Tibial nerve (tissue), 4 donors: ENCODE measurements at regions not wholly inside any gene's neighbourhood (a gene's known extent, or its start where the extent isn't known, plus 50 kb on each side); places are given as distances from the start of the nearest gene placed in this dataset.
A peak's percentile ranks its signal among the peaks of the same experiment; 100 is the strongest.

Experiments used
- DNase-seq, 2 donors: peaks; one replicate each; pipeline ENCODE4 v3.0.0-alpha.2; 2019; ENCODE audit warnings: low spot score in 2 of 2
- H3K27ac ChIP-seq, 4 donors: fragments of 200-600 bp; sonication (generic) in 3 of 4; one replicate each; pipeline ENCODE4 v1.5.1; 2017 to 2019; ENCODE audit warnings: mild to moderate bottlenecking in 1 of 4
- H3K27me3 ChIP-seq, 2 donors: fragments of 200-600 bp; sonication (generic) in 1 of 2; one replicate each; pipeline versions ENCODE4 v1.5.1 to v1.6.0; 2017 to 2019
- H3K36me3 ChIP-seq, 3 donors: fragments of 200-600 bp; sonication (generic); one replicate each; pipeline ENCODE4 v1.5.1; 2018 to 2019
- H3K4me1 ChIP-seq, 4 donors: fragments of 200-600 bp; sonication (generic) in 3 of 4; one replicate each; pipeline ENCODE4 v1.5.1; 2017 to 2019
- H3K4me3 ChIP-seq, 4 donors: fragments of 200-600 bp; sonication (generic) in 3 of 4; one replicate each; pipeline ENCODE4 v1.5.1; 2017 to 2019; ENCODE audit warnings: mild to moderate bottlenecking in 1 of 4, moderate library complexity in 1 of 4
- H3K9me3 ChIP-seq, 4 donors: fragments of 200-600 bp; sonication (generic) in 3 of 4; one replicate each; pipeline ENCODE4 v1.5.1; 2017 to 2019
- CTCF ChIP-seq, 5 experiments: fragments of 200-600 bp in 3 of 5; fragments of 450-650 bp in 2 of 5; sonication (generic) in 3 of 5; IDR thresholded peaks; one replicate each; pipeline ENCODE4 v1.5.1; 2016 to 2019; ENCODE audit warnings: antibody characterized with exemption in 5 of 5, mild to moderate bottlenecking in 3 of 5, moderate library complexity in 2 of 5
- EP300 ChIP-seq, 2 donors: sonication (generic); formaldehyde crosslinking; IDR thresholded peaks; one replicate each; pipeline ENCODE4 v1.6.1; 2017; ENCODE audit warnings: antibody characterized with exemption in 2 of 2, mild to moderate bottlenecking in 1 of 2
- POLR2A ChIP-seq, 2 donors: fragments of 450-650 bp; IDR thresholded peaks; one replicate each; pipeline ENCODE4 v1.6.1; 2017; ENCODE audit warnings: antibody characterized with exemption in 2 of 2, mild to moderate bottlenecking in 2 of 2, moderate library complexity in 2 of 2
- WGBS, 2 donors: methylation state at CpG; one replicate each; pipeline ENCODE4 v1.1.5; 2018; 5-methylcytosine and 5-hydroxymethylcytosine counted together

DNA sequence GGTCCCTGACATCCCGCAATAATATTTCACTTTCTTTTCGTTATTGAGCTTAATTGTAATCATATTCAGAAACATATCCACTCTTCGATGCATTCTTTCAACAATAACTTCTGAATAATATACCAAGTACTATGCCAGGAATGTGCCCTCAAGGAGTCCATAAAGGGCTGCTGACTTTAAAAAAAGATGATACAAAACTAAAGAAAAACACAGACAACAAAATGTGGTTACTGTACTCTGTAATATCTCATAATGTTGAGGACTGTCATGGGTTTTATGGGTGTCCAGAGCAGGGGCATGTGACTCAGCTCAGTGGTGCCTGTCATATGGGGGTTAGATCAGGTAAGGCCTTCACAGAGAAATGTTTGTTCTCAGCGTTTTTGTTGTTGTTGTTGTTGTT, 73.7 kb downstream of the ARL4A start:
- no peak for DNase-seq
- TF ChIP-seq CTCF (IDR thresholded peaks at IDR 0.05) (no peak), POLR2A (IDR thresholded peaks at IDR 0.05) (no peak), EP300 (IDR thresholded peaks at IDR 0.05) (no peak)
- Histone ChIP-seq H3K9me3 (no peaks in the 10 kb centered on the region), H3K27me3 (no peaks in the 10 kb centered on the region), H3K27ac (no peak overlapping the region), H3K36me3 (no peaks in the 10 kb centered on the region), H3K4me1 (no peaks in the 10 kb centered on the region), H3K4me3 (no peak overlapping the region)
- WGBS, 2 donors = 82 to 90% methylated on average over 4 of the region's 4 CpGs

GRCh38 chr7:12761691-12762090, 74.3 kb downstream of the ARL4A start:
- TF ChIP-seq EP300 (IDR thresholded peaks at IDR 0.05) (no peak), POLR2A (IDR thresholded peaks at IDR 0.05) (no peak), CTCF (IDR thresholded peaks at IDR 0.05) (no peak)
- 87 to 89% methylated on average over 4 of the region's 4 CpGs for WGBS, 2 donors

GRCh38 chr7:12764458-12764891, 77.0 kb downstream of the ARL4A start:
- Histone ChIP-seq H3K27ac (peak overlapping the region in 1 of 4 donors; percentile 8), H3K4me3 (no peak overlapping the region), H3K4me1 (peaks cover 0 to 6% (median 3%) of the 10 kb centered on the region in 4 donors), H3K27me3 (no peaks in the 10 kb centered on the region), H3K36me3 (no peaks in the 10 kb centered on the region), H3K9me3 (no peaks in the 10 kb centered on the region)
- 45 to 51% methylated on average over 2 of the region's 2 CpGs for WGBS, 2 donors
- no peak for DNase-seq
- TF ChIP-seq CTCF (IDR thresholded peaks at IDR 0.05) = no peak
- no peak for TF ChIP-seq EP300 (IDR thresholded peaks at IDR 0.05)
- TF ChIP-seq POLR2A (IDR thresholded peaks at IDR 0.05) = no peak

More at GRCh38 chr7:12761691-12762090, 74.3 kb downstream of the ARL4A start:
- no peak for DNase-seq
- no peaks in the 10 kb centered on the region for H3K4me1 ChIP-seq
- no peaks in the 10 kb centered on the region for H3K9me3 ChIP-seq
- H3K4me3 ChIP-seq = no peak overlapping the region
- no peaks in the 10 kb centered on the region for H3K27me3 ChIP-seq
- H3K27ac ChIP-seq = no peak overlapping the region
- H3K36me3 ChIP-seq = no peaks in the 10 kb centered on the region

- Histone ChIP-seq H3K36me3 (no peaks in the 10 kb centered on the region), H3K4me3 (no peak overlapping the region), H3K4me1 (peaks cover 0 to 16% (median 8%) of the 10 kb centered on the region in 4 donors), H3K9me3 (no peaks in the 10 kb centered on the region), H3K27me3 (no peaks in the 10 kb centered on the region), H3K27ac (no peak overlapping the region)
- TF ChIP-seq CTCF (IDR thresholded peaks at IDR 0.05) (no peak), EP300 (IDR thresholded peaks at IDR 0.05) (no peak), POLR2A (IDR thresholded peaks at IDR 0.05) (no peak)
- DNase-seq = no peak
- WGBS, 2 donors = 62 to 87% methylated on average over 2 of the region's 2 CpGs
Observed at GRCh38 chr7:12765431-12766100, 78.1 kb downstream of the ARL4A start.

GRCh38 chr7:12766416-12766815, 79.0 kb downstream of the ARL4A start:
- Histone ChIP-seq H3K36me3 (no peaks in the 10 kb centered on the region), H3K4me1 (peaks cover 0 to 25% (median 10%) of the 10 kb centered on the region in 4 donors), H3K27ac (no peak overlapping the region), H3K9me3 (no peaks in the 10 kb centered on the region), H3K4me3 (no peak overlapping the region), H3K27me3 (no peaks in the 10 kb centered on the region)
- TF ChIP-seq CTCF (IDR thresholded peaks at IDR 0.05) (no peak), POLR2A (IDR thresholded peaks at IDR 0.05) (no peak), EP300 (IDR thresholded peaks at IDR 0.05) (no peak)
- DNase-seq = no peak
